Esophagus squamous epithelium (tissue), 4 donors: ENCODE measurements at regions not wholly inside any gene's neighbourhood (a gene's known extent, or its start where the extent isn't known, plus 50 kb on each side); places are given as distances from the start of the nearest gene placed in this dataset.

ENCODE experiments used
- CTCF ChIP-seq, 6 experiments: fragments of 450-650 bp in 4 of 6; fragments of 200-600 bp in 2 of 6; sonication (generic) in 2 of 6; IDR thresholded peaks; one replicate each; pipeline ENCODE4 v1.5.1; 2016 to 2019; ENCODE audit warnings: antibody characterized with exemption in 6 of 6, mild to moderate bottlenecking in 4 of 6, moderate library complexity in 4 of 6
- POLR2A ChIP-seq, 4 donors: fragments of 450-650 bp; IDR thresholded peaks; one replicate each; pipeline ENCODE4 v1.6.1; 2017; ENCODE audit warnings: antibody characterized with exemption in 4 of 4, mild to moderate bottlenecking in 4 of 4, moderate library complexity in 3 of 4

- TF ChIP-seq POLR2A (IDR thresholded peaks at IDR 0.05) (no peak), CTCF (IDR thresholded peaks at IDR 0.05) (no peak)
Measured at GRCh38 chr5:18433336-18433735, 799.1 kb downstream of the TAF11L14 start.
